GM12878 (cell line): ENCODE measurements at regions not wholly inside any gene's neighbourhood (a gene's known extent, or its start where the extent isn't known, plus 50 kb on each side); places are given as distances from the start of the nearest gene placed in this dataset.

Experiments used
- ATAC-seq: fragments of 200-7000 bp; cut with Tn5 transposase; 3 replicates; pipeline ENCODE4 v1.9.1; 2020; ENCODE audit warnings: mild to moderate bottlenecking, moderate library complexity
- BruUV-seq: library from RNA; stranded (reverse); fragments of 400-500 nt; replicated peaks from 2 replicates; lab custom pipeline; 2021; lab: Mats Ljungman, UMichigan
- CTCF ChIA-PET: fragments of 300-600 bp; sonication (Branson Sonifier 250); formaldehyde crosslinking; extraction: SDS; loops from one replicate; lab custom pipeline; 2021; ENCODE audit warnings: inconsistent platforms; lab: Yijun Ruan, JAX
- POLR2A ChIA-PET: fragments of 350-600 bp; formaldehyde crosslinking; extraction: SDS; loops from one replicate; lab custom pipeline; 2021; ENCODE audit warnings: inconsistent platforms; lab: Charles Lee
- RAD21 ChIA-PET: fragments of 300-600 bp; sonication (Branson Sonifier 250); formaldehyde crosslinking; loops from one replicate; lab custom pipeline; 2023; ENCODE audit warnings: antibody characterized with exemption; ENCODE audit not compliant: unreplicated experiment; lab: Charles Lee
- SMC1A ChIA-PET: fragments of 300-600 bp; sonication (Branson Sonifier 250); formaldehyde crosslinking; loops from one replicate; lab custom pipeline; 2023; ENCODE audit not compliant: unreplicated experiment, uncharacterized antibody; lab: Charles Lee
- DNase-seq: peaks from one replicate; pipeline ENCODE4 v3.0.0-alpha.2; 2011; ENCODE audit warnings: low read depth, low spot score
- FAIRE-seq: peaks from 3 replicates; lab custom pipeline; 2011; peaks lifted over from hg19 to GRCh38; lab: Jason Lieb, UNC
- H2AFZ ChIP-seq: 2 replicates; pipeline ENCODE4 v1.6.0; 2011; ENCODE audit warnings: low read depth, low read length, control low read depth; ENCODE audit not compliant: control insufficient read depth
- H3K27ac ChIP-seq: 2 replicates; pipeline ENCODE4 v1.5.1; 2011; ENCODE audit warnings: control low read depth; ENCODE audit not compliant: control insufficient read depth, insufficient read depth
- H3K27me3 ChIP-seq, 2 experiments: replicated peaks in 1 of 2; 2 replicates each; pipeline versions ENCODE4 v1.6.0 to v1.6.1; 2011; ENCODE audit warnings: low read length in 1 of 2; ENCODE audit not compliant: control insufficient read depth in 2 of 2, insufficient read depth in 2 of 2
- H3K36me3 ChIP-seq, 2 experiments: 2 replicates each; pipeline ENCODE4 v1.5.1; 2011; ENCODE audit warnings: low read length in 1 of 2; ENCODE audit not compliant: control insufficient read depth in 2 of 2, insufficient read depth in 2 of 2
- H3K4me1 ChIP-seq: 2 replicates; pipeline ENCODE4 v1.6.1; 2011; ENCODE audit warnings: mild to moderate bottlenecking, low read length, moderate library complexity, mixed read lengths; ENCODE audit not compliant: control insufficient read depth, insufficient read depth
- H3K4me2 ChIP-seq: 2 replicates; pipeline ENCODE4 v1.6.0; 2011; ENCODE audit warnings: control low read depth; ENCODE audit not compliant: control insufficient read depth, insufficient read depth
- H3K4me3 ChIP-seq: fragments of 200-600 bp; sonication (generic); 2 replicates; pipeline ENCODE4 v1.5.1; 2016
- H3K79me2 ChIP-seq: 2 replicates; pipeline ENCODE4 v1.6.0; 2011; ENCODE audit warnings: low read length; ENCODE audit not compliant: control insufficient read depth, insufficient read depth
- H3K9ac ChIP-seq: 2 replicates; pipeline ENCODE4 v1.8.0; 2011; ENCODE audit warnings: low read length, control low read depth, mixed read lengths; ENCODE audit not compliant: control insufficient read depth, insufficient read depth
- H3K9me3 ChIP-seq: replicated peaks from 3 replicates; pipeline ENCODE4 v1.5.1; 2011; ENCODE audit warnings: mild to moderate bottlenecking, low read length; ENCODE audit not compliant: control insufficient read depth, insufficient read depth
- H4K20me1 ChIP-seq: 2 replicates; pipeline ENCODE4 v1.6.0; 2011; ENCODE audit not compliant: control insufficient read depth, insufficient read depth
- CHD2 ChIP-seq: IDR thresholded peaks from 2 replicates; pipeline ENCODE4 v1.6.1; 2011; ENCODE audit warnings: low read depth, low read length, improper control_type of control experiment, borderline replicate concordance
- E2F4 ChIP-seq: IDR thresholded peaks from 2 replicates; pipeline ENCODE4 v1.6.1; 2012; ENCODE audit warnings: low read depth, low read length, improper control_type of control experiment
- EGR1 ChIP-seq, 2 experiments: IDR thresholded peaks; 1 replicate in 1 of 2; 2 replicates in 1 of 2; pipeline ENCODE4 v1.6.1; 2011 to 2012; ENCODE audit warnings: low read depth in 2 of 2, low read length in 2 of 2, borderline replicate concordance in 1 of 2, mild to moderate bottlenecking in 1 of 2, moderate library complexity in 1 of 2
- ETV6 ChIP-seq, 2 experiments: fragments of 450-650 bp in 1 of 2; IDR thresholded peaks in 1 of 2; conservative IDR thresholded peaks in 1 of 2; 2 replicates each; pipeline ENCODE4 v1.6.1; 2014; ENCODE audit warnings: antibody characterized with exemption in 1 of 2, borderline replicate concordance in 1 of 2, low read depth in 1 of 2, mild to moderate bottlenecking in 1 of 2, moderate library complexity in 1 of 2
- JUNB ChIP-seq: IDR thresholded peaks from 2 replicates; pipeline ENCODE4 v1.6.1; 2016; ENCODE audit warnings: antibody characterized with exemption, mild to moderate bottlenecking
- KAT2A ChIP-seq: conservative IDR thresholded peaks from 2 replicates; pipeline ENCODE4 v1.6.1; 2011; ENCODE audit warnings: low read depth, low read length; ENCODE audit not compliant: control insufficient read depth
- NFIC ChIP-seq: IDR thresholded peaks from 2 replicates; pipeline ENCODE4 v1.6.1; 2012; ENCODE audit warnings: low read depth, mild to moderate bottlenecking, inconsistent platforms, low read length, moderate library complexity
- PML ChIP-seq: IDR thresholded peaks from 2 replicates; pipeline ENCODE4 v1.6.1; 2012; ENCODE audit warnings: low read length, inconsistent platforms
- RBBP5 ChIP-seq: fragments of 200-600 bp; sonication (generic); conservative IDR thresholded peaks from 2 replicates; pipeline ENCODE4 v1.6.1; 2016
- RELB ChIP-seq: fragments of 450-650 bp; IDR thresholded peaks from 2 replicates; pipeline ENCODE4 v1.6.1; 2017; ENCODE audit warnings: low read depth, mild to moderate bottlenecking, moderate library complexity
- ZSCAN29 ChIP-seq: fragments of 450-650 bp; IDR thresholded peaks from 2 replicates; pipeline ENCODE4 v1.6.1; 2017; ENCODE audit warnings: mild to moderate bottlenecking, moderate library complexity
- WGBS: methylation state at CpG from one replicate; pipeline ENCODE4 v1.1.6; 2016; ENCODE audit warnings: low lambda C conversion rate; ENCODE audit not compliant: insufficient replicate concordance, insufficient coverage; ENCODE audit errors: missing lambda C conversion rate; 5-methylcytosine and 5-hydroxymethylcytosine counted together
- in situ Hi-C: fragments of 300-500 bp; cut with MboI; formaldehyde crosslinking; loops from 9 replicates; pipeline ENCODE4 v1.14.3; 2018; ENCODE audit warnings: mixed read lengths
- intact Hi-C: fragments of 100-400 bp; cut with micrococcal nuclease; formaldehyde crosslinking; loops from one replicate; pipeline ENCODE4 v1.14.2; 2022; ENCODE audit not compliant: unreplicated experiment

DNA sequence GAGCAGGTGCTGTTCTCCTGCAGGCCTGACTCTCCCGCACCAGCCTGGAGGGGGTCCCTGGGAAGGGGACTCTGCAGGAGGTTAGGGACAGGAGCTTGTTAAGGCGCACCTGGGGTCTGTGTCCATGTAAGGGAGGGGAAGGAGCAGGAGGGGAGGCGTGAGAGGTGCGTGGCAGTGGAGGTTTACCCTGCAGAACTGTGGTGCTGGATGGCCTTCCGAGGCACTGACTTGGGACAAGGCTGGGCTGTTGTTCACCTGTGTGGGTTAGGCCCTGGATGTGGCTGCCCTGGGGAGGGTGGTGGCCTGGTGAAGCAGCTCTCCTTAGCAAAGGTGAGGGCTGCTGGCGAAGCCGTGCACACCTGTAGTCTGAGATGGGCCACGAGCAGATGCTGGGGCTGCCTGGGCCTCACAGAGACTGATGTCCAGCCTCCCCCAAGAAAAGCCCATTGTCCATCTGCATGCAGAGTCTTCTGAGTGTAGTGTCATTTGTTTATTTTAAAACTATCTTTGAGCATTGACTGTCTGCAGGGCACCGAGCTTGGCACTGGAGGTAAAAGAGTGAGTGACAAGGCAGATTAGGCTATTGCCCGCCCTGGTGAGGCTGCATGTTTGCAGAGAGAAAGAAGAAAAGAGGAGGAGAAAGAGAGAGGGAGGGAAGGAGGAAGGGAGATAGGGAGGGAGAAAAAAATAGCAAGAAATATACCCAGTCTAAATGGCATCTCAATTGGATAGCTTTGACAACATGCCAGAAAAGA is 225.3 kb downstream of the GLRX3 start:
- ATAC-seq (no peak), DNase-seq (no peak), FAIRE-seq (no peak)
- Histone ChIP-seq H3K4me3 (no peak overlapping the region), H3K9me3 (no peaks in the 10 kb centered on the region), H3K9ac (no peak overlapping the region), H3K79me2 (no peaks in the 10 kb centered on the region), H3K4me1 (no peaks in the 10 kb centered on the region), H2AFZ (no peak overlapping the region), H3K36me3 (no peaks in the 10 kb centered on the region), H3K27me3 (no peaks in the 10 kb centered on the region), H4K20me1 (no peaks in the 10 kb centered on the region), H3K27ac (no peak overlapping the region), H3K4me2 (no peak overlapping the region)
- BruUV-seq: no TSS peak
- ChIA-PET RAD21 (no interaction called here), CTCF (no interaction called here), POLR2A (no interaction called here), SMC1A (no interaction called here)
- intact Hi-C loops: no loop called here
- 22% methylated on average over 10 of the region's 10 CpGs for WGBS
- no peak for TF ChIP-seq RBBP5
- no peak for TF ChIP-seq PML
- no peak for TF ChIP-seq E2F4
- no peak for TF ChIP-seq KAT2A
- in situ Hi-C loops: no loop called here

GRCh38 chr10:130362308-130362761 is 226.1 kb downstream of the GLRX3 start:
- intact Hi-C loops: no loop called here
- no peaks in the 10 kb centered on the region for H3K36me3 ChIP-seq
- ATAC-seq: no peak
- in situ Hi-C loops: no loop called here
- no peaks in the 10 kb centered on the region for H4K20me1 ChIP-seq
- CTCF ChIA-PET: no interaction called here
- H3K27ac ChIP-seq: no peak overlapping the region
- no peak overlapping the region for H3K9ac ChIP-seq
- BruUV-seq: no TSS peak
- no peak overlapping the region for H2AFZ ChIP-seq
- TF ChIP-seq EGR1 (IDR thresholded peaks at IDR 0.05; ENCODE audit: borderline replicate concordance in 1 of 2, low read depth in 2 of 2, low read length in 2 of 2): no peak
- TF ChIP-seq RELB: no peak
- no peak for TF ChIP-seq CHD2
- TF ChIP-seq ETV6 (conservative IDR thresholded peaks at IDR 0.05 in 1 of 2, IDR thresholded peaks at IDR 0.05 in 1 of 2; ENCODE audit: borderline replicate concordance in 1 of 2, low read depth in 1 of 2): no peak
- no peak for TF ChIP-seq JUNB
- no peak for TF ChIP-seq ZSCAN29
- no peak for TF ChIP-seq NFIC
- TF ChIP-seq, all 136 proteins: peak for 0
- no peaks in the 10 kb centered on the region for H3K27me3 ChIP-seq
- POLR2A ChIA-PET: no interaction called here
- no peak overlapping the region for H3K4me2 ChIP-seq
- no peaks in the 10 kb centered on the region for H3K9me3 ChIP-seq
- FAIRE-seq (no peak), DNase-seq (no peak)
- H3K4me3 ChIP-seq: no peak overlapping the region
- no peaks in the 10 kb centered on the region for H3K79me2 ChIP-seq
- RAD21 ChIA-PET: no interaction called here
- SMC1A ChIA-PET: no interaction called here
- H3K4me1 ChIP-seq: no peaks in the 10 kb centered on the region
- 45% methylated on average over 8 of the region's 9 CpGs for WGBS
